ENCODE measurements at regions not wholly inside any gene's neighbourhood (a gene's known extent, or its start where the extent isn't known, plus 50 kb on each side); places are given as distances from the start of the nearest gene placed in this dataset.

- TF ChIP-seq TP53 (CRISPR knock-in tag; IDR thresholded peaks at IDR 0.05) (no peak), FOXJ3 (CRISPR knock-in tag; IDR thresholded peaks at IDR 0.05; ENCODE audit: borderline replicate concordance) (no peak), SMAD3 (CRISPR knock-in tag; IDR thresholded peaks at IDR 0.05; ENCODE audit: borderline replicate concordance) (no peak), NFYB (CRISPR knock-in tag; conservative IDR thresholded peaks at IDR 0.05; ENCODE audit: low read depth) (no peak), HMGA2 (CRISPR knock-in tag; IDR thresholded peaks at IDR 0.05) (no peak)
- TF ChIP-seq, protein P1, sequence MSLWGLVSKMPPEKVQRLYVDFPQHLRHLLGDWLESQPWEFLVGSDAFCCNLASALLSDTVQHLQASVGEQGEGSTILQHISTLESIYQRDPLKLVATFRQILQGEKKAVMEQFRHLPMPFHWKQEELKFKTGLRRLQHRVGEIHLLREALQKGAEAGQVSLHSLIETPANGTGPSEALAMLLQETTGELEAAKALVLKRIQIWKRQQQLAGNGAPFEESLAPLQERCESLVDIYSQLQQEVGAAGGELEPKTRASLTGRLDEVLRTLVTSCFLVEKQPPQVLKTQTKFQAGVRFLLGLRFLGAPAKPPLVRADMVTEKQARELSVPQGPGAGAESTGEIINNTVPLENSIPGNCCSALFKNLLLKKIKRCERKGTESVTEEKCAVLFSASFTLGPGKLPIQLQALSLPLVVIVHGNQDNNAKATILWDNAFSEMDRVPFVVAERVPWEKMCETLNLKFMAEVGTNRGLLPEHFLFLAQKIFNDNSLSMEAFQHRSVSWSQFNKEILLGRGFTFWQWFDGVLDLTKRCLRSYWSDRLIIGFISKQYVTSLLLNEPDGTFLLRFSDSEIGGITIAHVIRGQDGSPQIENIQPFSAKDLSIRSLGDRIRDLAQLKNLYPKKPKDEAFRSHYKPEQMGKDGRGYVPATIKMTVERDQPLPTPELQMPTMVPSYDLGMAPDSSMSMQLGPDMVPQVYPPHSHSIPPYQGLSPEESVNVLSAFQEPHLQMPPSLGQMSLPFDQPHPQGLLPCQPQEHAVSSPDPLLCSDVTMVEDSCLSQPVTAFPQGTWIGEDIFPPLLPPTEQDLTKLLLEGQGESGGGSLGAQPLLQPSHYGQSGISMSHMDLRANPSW (CRISPR knock-in tag; conservative IDR thresholded peaks at IDR 0.05; ENCODE audit: low read depth): no peak
- Mint-ChIP-seq H3K9me3 (peaks cover 23% of the 10 kb centered on the region), H3K27ac (no peak overlapping the region), H3K27me3 (ENCODE audit: low read depth) (peaks cover 8% of the 10 kb centered on the region), H3K4me3 (no peak overlapping the region), H3K36me3 (peaks cover 17% of the 10 kb centered on the region), H3K4me1 (peaks cover 26% of the 10 kb centered on the region)
- no peak for DNase-seq (ENCODE audit: low spot score)
- no peak for ATAC-seq
- CTCF ChIA-PET: interaction anchor here (1.0 to 1.1 kb wide), 3 partner anchors 13 to 552 kb away, joined by 3 read pairs; no protein-coding TSS in a partner anchor
- POLR2A ChIA-PET: no interaction called here
Observed at GRCh38 chr2:234564699-234565098, 67.8 kb upstream of the ARL4C start.

GRCh38 chr2:234559609-234560008, 62.7 kb upstream of the ARL4C start:
- Mint-ChIP-seq H3K4me1 (peaks cover 3% of the 10 kb centered on the region), H3K36me3 (peaks cover 25% of the 10 kb centered on the region), H3K9me3 (peaks cover 34% of the 10 kb centered on the region), H3K27me3 (ENCODE audit: low read depth) (peaks cover 8% of the 10 kb centered on the region), H3K4me3 (no peak overlapping the region), H3K27ac (no peak overlapping the region)
- ATAC-seq: no peak
- TF ChIP-seq ELF4 (CRISPR knock-in tag; IDR thresholded peaks at IDR 0.05; ENCODE audit: low read depth): no peak
- no peak for TF ChIP-seq AFF4 (CRISPR knock-in tag; IDR thresholded peaks at IDR 0.05; ENCODE audit: borderline replicate concordance)
- TF ChIP-seq HMGA2 (CRISPR knock-in tag; IDR thresholded peaks at IDR 0.05): no peak
- TF ChIP-seq, protein P2, sequence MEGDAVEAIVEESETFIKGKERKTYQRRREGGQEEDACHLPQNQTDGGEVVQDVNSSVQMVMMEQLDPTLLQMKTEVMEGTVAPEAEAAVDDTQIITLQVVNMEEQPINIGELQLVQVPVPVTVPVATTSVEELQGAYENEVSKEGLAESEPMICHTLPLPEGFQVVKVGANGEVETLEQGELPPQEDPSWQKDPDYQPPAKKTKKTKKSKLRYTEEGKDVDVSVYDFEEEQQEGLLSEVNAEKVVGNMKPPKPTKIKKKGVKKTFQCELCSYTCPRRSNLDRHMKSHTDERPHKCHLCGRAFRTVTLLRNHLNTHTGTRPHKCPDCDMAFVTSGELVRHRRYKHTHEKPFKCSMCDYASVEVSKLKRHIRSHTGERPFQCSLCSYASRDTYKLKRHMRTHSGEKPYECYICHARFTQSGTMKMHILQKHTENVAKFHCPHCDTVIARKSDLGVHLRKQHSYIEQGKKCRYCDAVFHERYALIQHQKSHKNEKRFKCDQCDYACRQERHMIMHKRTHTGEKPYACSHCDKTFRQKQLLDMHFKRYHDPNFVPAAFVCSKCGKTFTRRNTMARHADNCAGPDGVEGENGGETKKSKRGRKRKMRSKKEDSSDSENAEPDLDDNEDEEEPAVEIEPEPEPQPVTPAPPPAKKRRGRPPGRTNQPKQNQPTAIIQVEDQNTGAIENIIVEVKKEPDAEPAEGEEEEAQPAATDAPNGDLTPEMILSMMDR (IDR thresholded peaks at IDR 0.05): no peak
- no peak for TF ChIP-seq RELA (CRISPR knock-in tag; IDR thresholded peaks at IDR 0.05; ENCODE audit: borderline replicate concordance)
- no peak for TF ChIP-seq CREB1 (CRISPR knock-in tag; IDR thresholded peaks at IDR 0.05)
- TF ChIP-seq NFYB (CRISPR knock-in tag; conservative IDR thresholded peaks at IDR 0.05; ENCODE audit: low read depth): no peak
- no peak for TF ChIP-seq ETV6 (CRISPR knock-in tag; IDR thresholded peaks at IDR 0.05)
- ChIA-PET CTCF (no interaction called here), POLR2A (no interaction called here)
- no peak for DNase-seq (ENCODE audit: low spot score)

DNA sequence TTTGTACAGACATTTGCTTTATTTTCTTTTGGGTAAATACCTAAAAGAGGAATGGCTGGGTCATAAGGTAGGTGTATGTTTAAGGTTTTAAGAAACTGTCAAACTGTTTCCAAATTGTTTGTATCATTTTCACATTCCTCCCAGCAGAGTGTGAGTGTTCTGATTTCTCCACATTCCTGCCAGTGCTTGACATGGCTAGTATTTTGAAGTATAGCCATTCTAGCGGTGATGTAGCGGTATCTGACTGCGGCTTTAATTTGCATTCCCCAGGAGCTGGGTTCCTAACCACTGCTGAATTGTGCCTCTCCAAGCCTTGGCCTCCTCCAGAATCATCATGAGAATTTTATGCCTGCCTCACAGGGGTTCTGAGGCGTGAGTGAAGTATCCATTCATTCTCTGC, 61.8 kb upstream of the ARL4C start:
- ChIA-PET CTCF (no interaction called here), POLR2A (no interaction called here)
- Mint-ChIP-seq H3K27me3 (ENCODE audit: low read depth) (peaks cover 8% of the 10 kb centered on the region), H3K27ac (no peak overlapping the region), H3K4me1 (no peaks in the 10 kb centered on the region), H3K4me3 (no peak overlapping the region), H3K36me3 (peaks cover 22% of the 10 kb centered on the region), H3K9me3 (peaks cover 33% of the 10 kb centered on the region)
- DNase-seq (ENCODE audit: low spot score): no peak
- no peak for ATAC-seq
- TF ChIP-seq, protein P3, sequence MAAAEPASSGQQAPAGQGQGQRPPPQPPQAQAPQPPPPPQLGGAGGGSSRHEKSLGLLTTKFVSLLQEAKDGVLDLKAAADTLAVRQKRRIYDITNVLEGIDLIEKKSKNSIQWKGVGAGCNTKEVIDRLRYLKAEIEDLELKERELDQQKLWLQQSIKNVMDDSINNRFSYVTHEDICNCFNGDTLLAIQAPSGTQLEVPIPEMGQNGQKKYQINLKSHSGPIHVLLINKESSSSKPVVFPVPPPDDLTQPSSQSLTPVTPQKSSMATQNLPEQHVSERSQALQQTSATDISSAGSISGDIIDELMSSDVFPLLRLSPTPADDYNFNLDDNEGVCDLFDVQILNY (CRISPR knock-in tag; IDR thresholded peaks at IDR 0.05): no peak
- TF ChIP-seq ZNF532 (CRISPR knock-in tag; IDR thresholded peaks at IDR 0.05; ENCODE audit: borderline replicate concordance) (no peak), SP1 (CRISPR knock-in tag; conservative IDR thresholded peaks at IDR 0.05) (no peak), NR1H2 (CRISPR knock-in tag; IDR thresholded peaks at IDR 0.05) (no peak), ERG (CRISPR knock-in tag; IDR thresholded peaks at IDR 0.05) (no peak)

Measured in WTC11 (cell line).